Mucosa of rectum (tissue), 2 donors: ENCODE measurements at regions not wholly inside any gene's neighbourhood (a gene's known extent, or its start where the extent isn't known, plus 50 kb on each side); places are given as distances from the start of the nearest gene placed in this dataset.
A peak's percentile ranks its signal among the peaks of the same experiment; 100 is the strongest.

Source experiments
- H3K27ac ChIP-seq, 2 donors: one replicate each; pipeline ENCODE4 v1.7.0; 2013; ENCODE audit warnings: inconsistent platforms in 2 of 2, low read depth in 2 of 2, low read length in 2 of 2
- H3K27me3 ChIP-seq, 2 donors: one replicate each; pipeline ENCODE4 v1.7.0; 2013; ENCODE audit warnings: low read length in 2 of 2; ENCODE audit not compliant: control insufficient read depth in 2 of 2, insufficient read depth in 2 of 2
- H3K36me3 ChIP-seq, 2 donors: one replicate each; pipeline ENCODE4 v1.7.0; 2013; ENCODE audit warnings: low read length in 2 of 2; ENCODE audit not compliant: control insufficient read depth in 2 of 2, insufficient read depth in 2 of 2
- H3K4me1 ChIP-seq, 2 donors: one replicate each; pipeline ENCODE4 v1.7.0; 2013; ENCODE audit warnings: low read length in 2 of 2, mild to moderate bottlenecking in 1 of 2; ENCODE audit not compliant: control insufficient read depth in 2 of 2, insufficient read depth in 2 of 2
- H3K4me3 ChIP-seq, 2 donors: one replicate each; pipeline ENCODE4 v1.7.0; 2013; ENCODE audit warnings: low read length in 2 of 2
- H3K9ac ChIP-seq, 2 donors: one replicate each; pipeline ENCODE4 v1.7.0; 2013; ENCODE audit warnings: low read length in 2 of 2, low read depth in 1 of 2, mild to moderate bottlenecking in 1 of 2
- H3K9me3 ChIP-seq, 2 donors: one replicate each; pipeline ENCODE4 v1.7.0; 2013; ENCODE audit warnings: low read length in 2 of 2; ENCODE audit not compliant: control insufficient read depth in 2 of 2
- donor health status: healthy.
- donor health status: Normal muscosa, but diverticular disease.

DNA sequence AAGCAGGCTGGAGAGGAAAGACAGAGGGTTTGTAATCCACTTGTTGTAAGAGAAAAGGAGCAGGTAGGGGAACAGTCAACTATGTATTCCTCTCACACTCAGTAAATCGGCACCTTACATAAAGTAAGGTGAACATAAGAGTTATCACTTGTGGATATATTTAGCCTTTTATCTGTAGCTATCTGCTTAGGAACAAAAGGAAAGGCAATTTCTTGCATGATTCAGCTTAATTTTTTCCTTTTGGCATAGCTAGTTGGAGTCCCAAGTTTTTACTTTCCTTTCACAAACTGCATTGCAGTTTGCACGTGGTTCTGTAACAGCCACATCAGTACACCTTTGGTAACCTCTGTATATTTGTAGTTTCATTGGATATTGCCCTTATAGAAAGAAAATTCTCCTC is 250.9 kb upstream of the PIK3R1 start:
- peaks cover 0 to 10% of the 10 kb centered on the region in 2 donors for H3K4me1 ChIP-seq
- no peaks in the 10 kb centered on the region for H3K9me3 ChIP-seq
- no peaks in the 10 kb centered on the region for H3K27me3 ChIP-seq
- no peaks in the 10 kb centered on the region for H3K36me3 ChIP-seq
- H3K4me3 ChIP-seq = peak overlapping the region in 1 of 2 donors; percentile 34
- no peak overlapping the region for H3K9ac ChIP-seq
- H3K27ac ChIP-seq = peak overlapping the region in 1 of 2 donors; percentile 11

DNA sequence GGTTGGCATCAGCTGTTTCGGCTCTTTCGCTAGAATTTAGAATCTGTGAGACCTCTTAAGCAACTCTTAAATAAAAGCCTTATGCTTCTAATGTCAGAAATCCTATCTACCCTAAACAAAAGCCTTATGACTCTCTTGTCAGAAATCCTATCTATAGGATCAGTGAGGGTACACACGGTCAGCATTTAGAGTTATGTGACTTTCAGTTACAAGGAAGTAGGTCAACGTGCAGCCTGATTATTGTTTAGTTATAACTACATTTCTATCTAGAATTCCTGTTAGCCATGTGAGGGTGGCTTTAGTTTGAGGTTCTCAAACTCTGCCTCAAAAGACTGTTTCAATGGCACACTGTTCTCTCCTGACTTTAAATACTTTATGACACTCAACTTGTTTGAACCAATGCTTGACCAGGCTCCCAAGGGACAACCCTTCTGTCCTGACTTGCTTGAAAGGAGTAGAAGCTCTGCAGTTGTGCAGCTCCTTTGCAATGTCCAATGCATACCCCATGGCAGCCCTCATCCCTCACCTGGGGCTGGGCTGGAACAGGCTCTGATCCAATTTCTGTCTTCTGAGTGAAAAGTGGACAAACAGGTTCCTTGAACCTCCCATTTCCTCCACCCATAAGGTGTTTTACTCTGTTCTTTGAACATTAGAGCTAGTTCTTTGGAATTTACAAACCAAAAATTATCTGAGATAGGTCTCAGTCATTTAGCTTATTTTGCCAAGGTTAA is 251.6 kb upstream of the PIK3R1 start:
- no peaks in the 10 kb centered on the region for H3K9me3 ChIP-seq
- peak overlapping the region in 1 of 2 donors; percentile 34 for H3K4me3 ChIP-seq
- H3K9ac ChIP-seq = no peak overlapping the region
- peaks cover 0 to 10% of the 10 kb centered on the region in 2 donors for H3K4me1 ChIP-seq
- H3K36me3 ChIP-seq = no peaks in the 10 kb centered on the region
- H3K27me3 ChIP-seq = no peaks in the 10 kb centered on the region
- peak overlapping the region in 1 of 2 donors; percentile 11 for H3K27ac ChIP-seq

- peaks cover 0 to 10% of the 10 kb centered on the region in 2 donors for H3K4me1 ChIP-seq
- no peak overlapping the region for H3K9ac ChIP-seq
- H3K27ac ChIP-seq = no peak overlapping the region
- H3K27me3 ChIP-seq = no peaks in the 10 kb centered on the region
- no peak overlapping the region for H3K4me3 ChIP-seq
- H3K36me3 ChIP-seq = no peaks in the 10 kb centered on the region
- no peaks in the 10 kb centered on the region for H3K9me3 ChIP-seq
These were observed 254.6 kb upstream of the PIK3R1 start for GRCh38 chr5:67960939-67961338.

GRCh38 chr5:67957374-67957773 is 258.2 kb upstream of the PIK3R1 start:
- Histone ChIP-seq H3K27me3 (no peaks in the 10 kb centered on the region), H3K4me3 (no peak overlapping the region), H3K27ac (no peak overlapping the region), H3K4me1 (no peaks in the 10 kb centered on the region), H3K9ac (no peak overlapping the region), H3K9me3 (no peaks in the 10 kb centered on the region), H3K36me3 (no peaks in the 10 kb centered on the region)

- Histone ChIP-seq H3K4me3 (no peak overlapping the region), H3K27ac (no peak overlapping the region), H3K4me1 (no peaks in the 10 kb centered on the region), H3K36me3 (no peaks in the 10 kb centered on the region), H3K9me3 (no peaks in the 10 kb centered on the region), H3K27me3 (no peaks in the 10 kb centered on the region), H3K9ac (no peak overlapping the region)
These were observed 261.2 kb upstream of the PIK3R1 start for GRCh38 chr5:67954351-67954750.

GRCh38 chr5:67942421-67942820 is 273.1 kb upstream of the PIK3R1 start:
- no peaks in the 10 kb centered on the region for H3K9me3 ChIP-seq
- H3K27ac ChIP-seq = no peak overlapping the region
- no peak overlapping the region for H3K4me3 ChIP-seq

GRCh38 chr5:67941614-67942401 is 273.7 kb upstream of the PIK3R1 start:
- Histone ChIP-seq H3K4me3 (no peak overlapping the region), H3K27ac (no peak overlapping the region), H3K27me3 (no peaks in the 10 kb centered on the region), H3K36me3 (no peaks in the 10 kb centered on the region), H3K9ac (no peak overlapping the region), H3K9me3 (no peaks in the 10 kb centered on the region), H3K4me1 (no peaks in the 10 kb centered on the region)

More at GRCh38 chr5:67942421-67942820, 273.1 kb upstream of the PIK3R1 start:
- no peak overlapping the region for H3K9ac ChIP-seq
- no peaks in the 10 kb centered on the region for H3K4me1 ChIP-seq
- no peaks in the 10 kb centered on the region for H3K36me3 ChIP-seq
- H3K27me3 ChIP-seq = no peaks in the 10 kb centered on the region

- Histone ChIP-seq H3K27me3 (no peaks in the 10 kb centered on the region), H3K36me3 (no peaks in the 10 kb centered on the region), H3K9me3 (no peaks in the 10 kb centered on the region), H3K4me1 (no peaks in the 10 kb centered on the region), H3K27ac (no peak overlapping the region), H3K9ac (no peak overlapping the region), H3K4me3 (no peak overlapping the region)
These were observed 279.5 kb upstream of the PIK3R1 start for GRCh38 chr5:67935908-67936566.

DNA sequence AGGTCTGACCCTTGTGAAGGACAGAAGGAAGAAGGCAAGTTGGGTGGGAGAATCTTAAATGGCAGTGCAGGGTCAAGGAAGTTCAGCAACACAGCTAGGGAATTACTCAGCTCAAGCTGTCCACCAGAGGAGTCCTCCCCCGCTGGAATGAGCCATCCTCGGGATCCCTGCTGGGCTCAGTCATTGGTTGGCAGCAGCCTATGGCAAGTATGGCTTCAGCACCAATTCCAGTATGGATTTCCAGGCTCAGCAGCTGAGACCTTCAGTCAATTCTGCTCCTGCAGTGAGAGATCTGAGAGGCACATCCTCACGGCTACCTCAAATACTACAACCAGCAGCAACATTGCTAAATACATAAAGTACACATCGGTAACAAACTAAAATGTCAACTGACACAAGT is 280.6 kb upstream of the PIK3R1 start:
- Histone ChIP-seq H3K4me3 (no peak overlapping the region), H3K9me3 (no peaks in the 10 kb centered on the region), H3K9ac (no peak overlapping the region), H3K4me1 (no peaks in the 10 kb centered on the region), H3K27ac (no peak overlapping the region), H3K27me3 (no peaks in the 10 kb centered on the region), H3K36me3 (no peaks in the 10 kb centered on the region)

DNA sequence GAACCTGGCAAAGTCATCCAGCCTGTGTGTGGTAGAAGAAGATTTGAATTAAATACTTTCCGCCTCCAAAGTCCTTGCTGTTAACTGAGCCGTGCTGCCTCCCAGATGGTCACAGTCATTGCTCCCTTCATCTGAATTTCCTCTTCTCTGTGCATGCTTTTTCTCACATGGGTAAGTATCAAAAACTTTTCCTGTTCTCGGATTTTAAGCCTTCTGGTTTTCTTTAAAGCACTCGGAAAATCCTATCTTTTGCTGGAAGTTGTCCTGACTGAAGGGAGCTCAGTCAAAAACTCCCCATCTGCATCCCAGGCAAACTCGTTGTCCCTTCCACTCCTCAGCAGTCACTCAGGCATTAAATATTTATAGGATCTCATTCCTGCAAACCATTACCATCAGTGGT is 290.0 kb upstream of the PIK3R1 start:
- H3K9me3 ChIP-seq = no peaks in the 10 kb centered on the region
- no peaks in the 10 kb centered on the region for H3K27me3 ChIP-seq
- no peak overlapping the region for H3K4me3 ChIP-seq
- no peaks in the 10 kb centered on the region for H3K36me3 ChIP-seq
- no peak overlapping the region for H3K27ac ChIP-seq
- no peaks in the 10 kb centered on the region for H3K4me1 ChIP-seq
- H3K9ac ChIP-seq = no peak overlapping the region
